SU-DHL-6 (cell line): ENCODE measurements at regions not wholly inside any gene's neighbourhood (a gene's known extent, or its start where the extent isn't known, plus 50 kb on each side); places are given as distances from the start of the nearest gene placed in this dataset.

Source experiments
- H2AFZ ChIP-seq: fragments of 200-600 bp; sonication (generic); 2 replicates; pipeline ENCODE4 v1.6.1; 2014; ENCODE audit warnings: low read depth, mild to moderate bottlenecking, moderate library complexity, mixed read lengths, antibody characterized with exemption, low read length; ENCODE audit not compliant: severe bottlenecking
- H3F3A ChIP-seq: fragments of 200-600 bp; shearing (Covaris generic); 2 replicates; pipeline ENCODE4 v1.6.0; 2016; ENCODE audit warnings: antibody characterized with exemption, mild to moderate bottlenecking; ENCODE audit not compliant: insufficient read depth
- H3K27ac ChIP-seq: fragments of 200-600 bp; sonication (generic); 2 replicates; pipeline ENCODE4 v1.5.1; 2016; ENCODE audit warnings: low read depth, mild to moderate bottlenecking, low read length, moderate library complexity, mixed read lengths
- H3K27me3 ChIP-seq: fragments of 200-600 bp; sonication (generic), shearing (Covaris generic); 2 replicates; pipeline ENCODE4 v1.6.0; 2014; ENCODE audit warnings: mild to moderate bottlenecking, low read length
- H3K36me3 ChIP-seq: fragments of 200-600 bp; sonication (generic); 2 replicates; pipeline ENCODE4 v1.6.1; 2014; ENCODE audit warnings: mild to moderate bottlenecking, low read length, mixed read lengths
- H3K4me2 ChIP-seq: fragments of 300-600, 200-600 bp; shearing (Covaris generic), sonication (generic); 2 replicates; pipeline ENCODE4 v1.6.0; 2014; ENCODE audit warnings: low read length, low read depth, mild to moderate bottlenecking; ENCODE audit not compliant: poor library complexity, severe bottlenecking
- H3K4me3 ChIP-seq: fragments of 200-600 bp; sonication (generic); 2 replicates; pipeline ENCODE4 v1.5.1; 2014; ENCODE audit warnings: antibody characterized with exemption, low read length, mild to moderate bottlenecking, mixed read lengths; ENCODE audit not compliant: insufficient read depth, poor library complexity, severe bottlenecking
- H3K79me2 ChIP-seq: fragments of 200-600 bp; sonication (generic); 2 replicates; pipeline ENCODE4 v1.6.1; 2014; ENCODE audit warnings: mild to moderate bottlenecking, low read length, moderate library complexity; ENCODE audit not compliant: insufficient read depth
- H3K9ac ChIP-seq: fragments of 200-600 bp; sonication (generic); 2 replicates; pipeline ENCODE4 v1.7.0; 2014; ENCODE audit warnings: mild to moderate bottlenecking, low read length
- H3K9me2 ChIP-seq: fragments of 200-600 bp; sonication (generic); replicated peaks from 2 replicates; pipeline ENCODE4 v1.6.1; 2014; ENCODE audit warnings: low read length; ENCODE audit not compliant: insufficient read depth
- H3K9me3 ChIP-seq: fragments of 200-600 bp; sonication (generic); 2 replicates; pipeline ENCODE4 v1.6.1; 2014; ENCODE audit warnings: low read length, mixed read lengths; ENCODE audit not compliant: insufficient read depth
- H4K20me1 ChIP-seq: fragments of 200-600 bp; sonication (generic); 2 replicates; pipeline ENCODE4 v1.6.1; 2014; ENCODE audit warnings: low read depth, mild to moderate bottlenecking, antibody characterized with exemption, low read length, moderate library complexity, mixed read lengths
- CTCF ChIP-seq: fragments of 200-600 bp; sonication (generic); IDR thresholded peaks from one replicate; pipeline ENCODE4 v1.5.1; 2017; ENCODE audit warnings: antibody characterized with exemption, mild to moderate bottlenecking, low read length, moderate library complexity; ENCODE audit not compliant: insufficient read depth, poor library complexity, severe bottlenecking
- EZH2phosphoT487 ChIP-seq: fragments of 200-600 bp; sonication (generic), shearing (Covaris generic); conservative IDR thresholded peaks from 2 replicates; pipeline ENCODE4 v1.6.1; 2018; ENCODE audit warnings: mild to moderate bottlenecking, antibody characterized with exemption, low read length, moderate library complexity, mixed read lengths

DNA sequence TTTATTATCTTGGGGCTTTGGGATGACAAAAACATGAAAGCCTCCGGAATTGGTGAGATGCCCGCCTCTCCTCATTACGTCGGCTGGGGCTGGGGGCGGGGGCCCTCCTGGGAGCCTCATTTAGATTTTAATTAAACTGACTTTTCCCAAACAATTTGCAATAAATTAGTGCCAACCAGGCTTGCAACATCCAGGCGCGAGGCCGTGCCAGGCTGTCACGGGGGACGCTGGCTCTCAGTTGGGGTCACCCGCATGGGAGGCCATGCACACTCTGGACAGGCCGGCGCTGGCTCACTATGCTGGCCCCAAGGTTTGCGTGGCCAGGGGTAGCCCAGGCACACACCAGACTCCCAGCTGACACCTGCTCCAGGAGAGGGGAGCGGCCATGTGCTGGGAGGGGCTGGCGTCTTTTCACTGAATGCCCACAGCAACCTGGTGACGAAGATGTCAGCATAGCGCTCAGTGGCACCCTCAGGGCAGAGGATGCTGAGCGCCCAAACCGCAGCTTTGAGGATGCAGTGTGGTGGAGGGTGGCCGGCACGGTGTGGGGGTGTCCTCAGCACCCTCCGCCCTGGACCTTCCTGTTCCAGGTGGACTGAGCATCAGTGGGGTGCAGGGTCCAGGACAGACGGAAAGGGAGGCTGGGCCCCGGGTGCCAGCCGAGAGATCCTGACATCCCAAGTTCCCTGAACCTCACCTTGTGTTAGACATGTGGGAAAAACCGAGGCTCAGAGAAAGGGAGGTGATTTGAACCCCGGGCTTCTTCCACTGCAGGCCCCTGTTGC is 190.8 kb upstream of the C14orf180 start:
- H2AFZ ChIP-seq, result no peak overlapping the region
- H3F3A ChIP-seq, result no peaks in the 10 kb centered on the region
- no peaks in the 10 kb centered on the region for H3K79me2 ChIP-seq
- H3K4me3 ChIP-seq, result no peak overlapping the region
- no peaks in the 10 kb centered on the region for H3K36me3 ChIP-seq
- H3K27ac ChIP-seq, result no peak overlapping the region
- H3K9me3 ChIP-seq, result no peaks in the 10 kb centered on the region
- H3K4me2 ChIP-seq, result no peak overlapping the region
- TF ChIP-seq EZH2phosphoT487, result no peak
- H4K20me1 ChIP-seq, result no peaks in the 10 kb centered on the region
- H3K9ac ChIP-seq, result no peak overlapping the region
- H3K9me2 ChIP-seq, result no peaks in the 10 kb centered on the region
- no peaks in the 10 kb centered on the region for H3K27me3 ChIP-seq

DNA sequence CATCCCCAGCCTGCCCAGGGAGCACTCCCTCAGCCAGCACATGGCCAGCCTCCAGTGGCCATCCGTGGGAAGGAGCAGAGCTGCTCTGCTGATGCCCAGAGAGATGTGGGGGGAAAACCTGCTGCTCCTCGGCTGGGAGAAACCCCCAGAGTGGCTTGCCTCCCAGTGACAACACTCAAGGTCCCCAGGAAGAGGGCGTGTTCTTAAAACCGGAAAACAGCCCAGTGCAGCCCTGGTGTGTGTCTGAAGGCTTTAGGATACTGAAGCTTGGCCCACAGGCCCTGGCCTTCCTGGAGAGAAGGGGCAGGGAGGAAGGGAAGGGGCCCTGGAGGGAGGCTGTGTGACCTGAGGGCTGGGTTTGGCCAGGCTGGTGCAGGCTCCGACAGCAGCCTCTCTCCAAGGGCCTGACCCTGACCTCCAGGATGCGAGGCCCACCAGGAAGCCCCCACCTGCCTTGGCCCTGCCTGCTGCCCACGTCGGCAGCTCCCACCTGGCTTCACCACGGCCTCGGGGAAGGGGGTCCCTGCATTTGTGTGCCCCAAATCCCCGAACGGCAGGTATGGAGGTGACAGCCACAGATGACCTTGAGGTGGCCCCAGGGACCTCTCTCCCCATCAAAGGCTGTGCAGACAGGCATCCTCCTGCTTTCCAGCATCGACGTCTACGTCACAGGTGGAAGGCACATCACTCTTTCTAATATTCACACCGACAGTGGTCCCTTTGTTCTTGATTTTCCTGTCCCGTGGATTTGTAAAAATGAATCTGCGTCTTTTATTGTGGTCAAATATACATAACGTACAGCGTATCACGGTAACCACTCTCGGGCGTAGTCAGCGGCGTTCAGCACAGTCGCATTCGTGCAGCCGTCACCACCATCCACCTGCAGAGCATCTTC is 190.0 kb upstream of the C14orf180 start:
- Histone ChIP-seq H3K27me3 (no peaks in the 10 kb centered on the region), H3F3A (no peaks in the 10 kb centered on the region), H3K4me2 (no peak overlapping the region), H3K4me3 (no peak overlapping the region), H4K20me1 (no peaks in the 10 kb centered on the region), H3K79me2 (no peaks in the 10 kb centered on the region), H2AFZ (no peak overlapping the region), H3K9me2 (no peaks in the 10 kb centered on the region), H3K9ac (no peak overlapping the region), H3K27ac (no peak overlapping the region), H3K36me3 (no peaks in the 10 kb centered on the region), H3K9me3 (no peaks in the 10 kb centered on the region)
- TF ChIP-seq CTCF (no peak), EZH2phosphoT487 (no peak)

- TF ChIP-seq EZH2phosphoT487, result no peak
- no peak for TF ChIP-seq CTCF
- H3K9me2 ChIP-seq, result no peaks in the 10 kb centered on the region
- no peak overlapping the region for H3K4me3 ChIP-seq
- H4K20me1 ChIP-seq, result no peaks in the 10 kb centered on the region
- no peak overlapping the region for H3K9ac ChIP-seq
- H3K36me3 ChIP-seq, result no peaks in the 10 kb centered on the region
- H3F3A ChIP-seq, result no peaks in the 10 kb centered on the region
- no peak overlapping the region for H2AFZ ChIP-seq
- no peaks in the 10 kb centered on the region for H3K9me3 ChIP-seq
- no peak overlapping the region for H3K27ac ChIP-seq
- no peak overlapping the region for H3K4me2 ChIP-seq
- H3K79me2 ChIP-seq, result no peaks in the 10 kb centered on the region
- H3K27me3 ChIP-seq, result no peaks in the 10 kb centered on the region
These were observed 189.2 kb upstream of the C14orf180 start for GRCh38 chr14:104390221-104390931.
